ENCODE measurements at regions not wholly inside any gene's neighbourhood (a gene's known extent, or its start where the extent isn't known, plus 50 kb on each side); places are given as distances from the start of the nearest gene placed in this dataset.

DNA sequence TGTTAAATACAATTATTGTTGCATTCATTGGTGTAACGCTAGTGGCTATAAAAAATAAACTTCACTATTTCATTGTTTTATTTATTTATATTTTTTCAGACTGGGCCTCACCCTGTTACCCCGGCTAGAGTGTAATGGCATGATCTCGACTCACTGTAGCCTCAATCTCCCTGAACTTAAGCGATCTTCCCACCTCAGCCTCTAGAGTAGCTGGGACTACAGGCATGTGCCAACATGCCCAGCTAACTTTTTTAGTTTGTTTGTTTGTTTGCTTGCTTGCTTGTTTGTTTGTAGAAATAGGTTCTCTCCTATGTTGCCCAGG is 387.4 kb upstream of the PTBP2 start:
- no peak for DNase-seq

DNA sequence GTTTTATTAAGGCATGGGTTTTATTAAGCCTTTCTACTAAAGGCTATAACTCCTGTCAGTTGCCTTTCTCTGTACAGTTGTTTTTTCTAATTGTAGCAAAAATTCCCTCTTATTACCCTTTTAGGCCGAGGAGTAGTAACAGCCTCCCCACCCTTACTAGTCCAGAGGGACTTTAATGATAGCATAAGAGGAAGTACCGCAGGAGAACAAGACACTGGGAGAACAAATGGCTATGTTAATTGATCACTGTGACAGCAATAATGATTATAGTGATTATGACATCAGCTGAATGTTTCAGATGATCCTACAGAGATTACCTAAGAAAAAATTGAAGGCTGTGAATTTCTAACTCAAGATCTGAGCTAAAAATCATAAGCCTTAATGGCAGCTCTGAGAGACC is 383.0 kb upstream of the PTBP2 start:
- DNase-seq = no peak

DNA sequence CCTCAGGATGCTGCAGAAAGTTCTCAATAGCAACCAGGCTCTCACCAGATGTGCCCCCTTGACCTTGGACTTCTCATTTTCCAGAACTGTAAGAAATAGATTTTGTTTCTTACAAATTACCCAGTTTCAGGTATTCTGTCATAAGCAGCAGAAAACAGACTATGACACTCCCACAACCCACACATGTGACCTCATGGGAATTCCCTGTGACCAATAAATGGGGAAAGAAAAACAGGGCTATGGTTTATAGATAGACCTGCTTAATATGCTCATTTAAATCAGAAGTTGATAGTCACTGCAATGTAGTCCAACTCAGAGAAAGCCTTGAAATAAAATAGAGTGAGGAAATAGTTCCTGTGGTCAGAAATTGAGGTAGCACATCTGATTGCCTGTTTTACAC is 380.9 kb upstream of the PTBP2 start:
- no peak for DNase-seq

DNA sequence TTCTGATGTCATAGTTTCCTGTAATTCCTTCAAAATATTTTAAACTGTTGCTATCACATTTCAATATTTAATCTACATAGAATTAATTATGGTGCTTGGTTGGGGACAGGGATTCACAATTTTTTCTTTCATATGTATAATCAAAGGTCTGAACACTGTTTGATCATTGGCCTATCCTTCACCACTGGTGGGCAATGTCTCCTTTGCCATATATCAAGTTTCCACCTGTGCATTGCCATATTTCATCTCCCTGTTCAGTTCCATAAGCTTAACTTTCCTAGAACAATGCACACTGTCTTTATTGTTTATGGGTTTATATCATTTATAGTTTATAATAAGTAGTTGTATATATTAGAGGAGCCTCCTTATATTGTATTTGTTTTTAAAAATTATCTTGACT is 374.9 kb upstream of the PTBP2 start:
- DNase-seq = no peak

DNA sequence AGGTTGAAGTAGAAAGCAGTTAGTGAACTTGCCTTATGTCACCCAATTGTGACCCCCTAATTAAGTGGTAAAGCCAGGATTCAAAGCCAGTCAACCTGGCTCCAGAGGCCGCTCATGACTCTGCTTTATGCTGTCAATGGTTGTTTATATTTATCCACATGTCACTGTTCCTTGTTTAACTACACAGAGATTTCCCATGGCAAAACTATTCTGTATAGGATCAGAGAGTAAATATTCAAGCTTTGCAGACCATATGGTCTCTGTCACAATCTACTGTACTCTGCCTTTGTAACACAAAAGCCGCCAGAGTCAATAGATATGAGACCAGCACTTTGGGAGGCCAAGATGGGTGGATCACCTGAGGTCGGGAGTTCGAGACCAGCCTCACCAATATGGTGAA is 371.7 kb upstream of the PTBP2 start:
- no peak for DNase-seq

DNA sequence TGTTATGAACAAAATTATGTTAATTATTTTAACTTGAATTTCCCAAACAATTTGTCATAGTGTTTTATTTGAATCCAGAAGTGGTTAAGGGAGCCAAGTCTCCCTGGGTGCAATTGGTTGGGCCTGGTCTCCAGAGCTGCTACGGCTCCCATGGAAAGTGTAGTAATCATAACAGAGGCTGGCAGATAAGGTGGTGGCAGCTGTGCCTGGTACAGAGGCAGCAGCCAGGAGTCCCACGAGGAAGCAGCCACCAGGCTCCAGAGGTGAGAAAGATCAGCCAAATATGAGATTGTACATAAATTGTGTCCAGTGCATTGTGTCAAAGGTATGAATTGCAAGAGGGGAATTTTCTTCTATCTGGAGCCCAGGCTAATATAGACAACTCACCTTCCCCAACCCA is 368.9 kb upstream of the PTBP2 start:
- no peak for DNase-seq

DNA sequence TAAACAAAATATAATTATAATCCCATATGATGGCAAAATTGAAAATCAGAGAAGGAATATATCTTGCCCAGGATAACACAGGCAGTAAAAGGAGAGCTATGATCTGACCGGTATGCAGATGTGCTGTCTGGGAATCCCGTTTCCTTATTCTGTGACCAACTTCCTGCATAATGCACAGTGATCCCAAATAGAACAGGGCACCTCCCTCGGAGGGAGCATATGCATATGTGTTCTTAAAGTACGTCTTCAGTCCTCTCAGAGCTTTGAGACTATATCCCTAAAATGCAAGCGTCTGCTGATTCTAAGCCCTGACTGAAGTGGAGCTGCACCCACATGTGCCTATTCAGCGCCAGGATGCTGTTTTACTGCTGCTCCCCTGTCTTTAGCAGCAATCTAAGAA is 366.1 kb upstream of the PTBP2 start:
- no peak for DNase-seq

DNA sequence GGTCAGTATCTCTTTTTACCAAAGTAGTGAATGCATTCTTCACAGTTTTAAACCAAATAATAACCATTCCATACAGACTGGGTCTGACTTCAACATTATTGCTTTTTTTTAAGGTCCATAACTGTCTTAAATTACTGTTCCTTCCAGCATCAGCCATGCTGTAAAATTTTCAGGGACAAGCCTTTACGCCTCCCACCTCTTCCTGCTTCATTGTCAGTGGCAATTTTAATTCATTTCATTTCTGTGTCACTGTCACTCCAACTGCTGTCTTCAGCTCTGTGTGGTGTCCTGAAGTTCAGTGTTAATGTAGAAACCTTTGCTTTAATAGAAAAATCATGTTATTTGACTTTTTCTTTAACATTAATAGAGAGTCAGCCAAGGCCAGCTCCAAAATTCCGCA is 365.6 kb upstream of the PTBP2 start:
- no peak for DNase-seq

DNA sequence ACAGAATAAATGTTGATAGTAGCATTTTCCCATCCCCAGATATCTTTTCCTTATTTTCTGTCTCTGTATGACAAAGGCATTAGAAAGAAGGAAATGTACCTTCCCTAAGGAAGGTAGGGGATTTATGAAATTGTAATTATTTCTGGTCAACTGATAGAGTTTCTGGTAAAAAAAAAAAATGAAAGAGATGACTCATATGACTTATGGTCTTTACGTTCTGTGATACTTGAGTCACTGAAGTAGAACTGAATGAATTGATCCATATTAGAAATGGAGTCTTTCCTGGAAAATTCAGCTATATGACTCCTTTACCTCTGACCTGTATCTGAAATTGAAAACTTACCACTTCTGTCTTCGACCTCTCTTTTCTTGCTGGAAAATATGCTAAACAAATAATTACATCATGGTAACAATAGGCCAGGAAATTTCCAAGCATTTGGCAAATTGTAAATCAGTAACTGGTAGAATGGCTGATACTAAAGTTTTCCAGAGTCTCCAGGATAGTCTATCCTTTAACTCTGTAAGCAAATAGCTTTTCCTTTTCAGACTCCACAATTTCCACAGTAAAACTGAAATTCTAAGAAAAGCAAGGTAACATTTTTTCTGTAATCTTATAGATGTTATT is 364.3 kb upstream of the PTBP2 start:
- DNase-seq = no peak

DNA sequence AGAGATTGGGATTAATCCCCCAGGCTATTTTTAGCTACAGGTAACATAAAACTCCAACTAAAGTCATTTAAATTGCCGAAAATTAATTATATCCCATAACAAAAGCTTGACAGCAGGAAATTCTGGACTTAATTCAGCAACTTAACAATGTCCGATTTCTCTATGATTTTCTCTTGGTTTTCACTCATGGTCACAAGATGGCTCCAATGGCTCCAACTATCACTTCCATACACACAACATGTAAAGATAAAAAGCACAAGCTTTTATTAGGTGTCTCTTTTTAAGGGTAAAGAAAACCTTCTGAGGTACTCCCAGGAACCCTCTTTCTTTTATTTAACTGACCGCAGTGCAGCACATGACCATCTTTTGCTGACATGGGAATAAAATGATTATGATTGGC is 363.5 kb upstream of the PTBP2 start:
- DNase-seq = peak; percentile 12

DNA sequence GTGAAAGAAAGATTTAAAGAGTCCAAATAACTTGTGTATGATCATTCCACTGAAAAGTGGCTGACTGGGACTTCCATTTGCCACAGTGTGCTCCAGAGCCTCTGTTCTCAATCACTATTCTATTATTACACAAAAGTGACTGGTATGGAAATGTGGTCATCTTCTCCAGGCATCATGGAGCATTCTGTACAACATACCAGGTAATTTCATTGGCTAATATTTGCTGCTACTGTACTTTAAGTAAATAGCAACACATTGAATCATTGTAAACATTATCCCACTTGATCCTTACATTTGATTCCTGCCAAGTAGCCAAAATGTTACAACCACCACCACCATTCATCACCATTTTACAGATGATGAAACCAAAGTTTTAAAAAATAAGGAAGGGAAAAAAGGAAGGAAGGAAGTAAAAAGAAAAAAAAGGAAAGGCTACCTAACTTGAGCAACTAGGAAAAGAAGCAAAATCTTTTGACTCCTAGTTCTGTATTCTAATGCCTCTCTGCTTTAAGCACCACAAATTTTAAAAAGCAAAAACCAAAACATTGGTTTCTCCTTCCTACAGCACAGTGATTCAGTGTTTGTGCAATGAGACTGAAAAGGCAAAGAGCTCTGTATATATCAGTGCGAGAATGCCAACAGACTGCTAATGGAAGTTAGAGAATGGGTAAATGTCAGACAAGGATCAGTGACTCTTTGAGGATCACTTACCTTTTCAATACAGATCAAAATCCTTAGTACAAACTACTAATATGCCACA is 361.4 kb upstream of the PTBP2 start:
- no peak for DNase-seq

DNA sequence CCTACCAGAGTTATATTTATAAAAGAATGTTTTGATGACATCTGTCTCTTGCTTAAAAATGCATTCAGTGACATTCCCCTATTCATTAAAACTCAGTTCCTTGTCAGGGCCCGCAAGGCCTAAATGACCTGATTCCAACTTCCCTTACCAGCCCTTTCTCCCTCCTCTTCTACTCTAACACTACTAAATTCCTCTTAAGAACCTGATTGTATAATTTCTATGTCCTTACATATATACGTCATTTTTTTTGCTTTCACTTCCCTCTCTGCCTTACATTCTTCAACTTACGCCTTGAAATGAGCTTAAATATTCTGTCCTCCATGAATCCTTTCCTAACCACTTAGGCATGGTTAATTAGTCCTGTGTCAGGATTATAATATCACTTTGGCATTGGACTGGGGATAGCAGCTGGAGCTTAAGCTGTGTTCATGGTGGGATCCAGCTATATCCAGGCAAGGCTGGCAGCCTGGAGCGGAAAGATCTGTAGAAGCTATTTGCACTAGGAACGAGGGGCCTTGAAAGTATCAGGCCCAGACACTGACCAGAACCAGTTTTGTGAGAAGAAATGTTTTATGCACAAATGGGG is 360.2 kb upstream of the PTBP2 start:
- DNase-seq = no peak

DNA sequence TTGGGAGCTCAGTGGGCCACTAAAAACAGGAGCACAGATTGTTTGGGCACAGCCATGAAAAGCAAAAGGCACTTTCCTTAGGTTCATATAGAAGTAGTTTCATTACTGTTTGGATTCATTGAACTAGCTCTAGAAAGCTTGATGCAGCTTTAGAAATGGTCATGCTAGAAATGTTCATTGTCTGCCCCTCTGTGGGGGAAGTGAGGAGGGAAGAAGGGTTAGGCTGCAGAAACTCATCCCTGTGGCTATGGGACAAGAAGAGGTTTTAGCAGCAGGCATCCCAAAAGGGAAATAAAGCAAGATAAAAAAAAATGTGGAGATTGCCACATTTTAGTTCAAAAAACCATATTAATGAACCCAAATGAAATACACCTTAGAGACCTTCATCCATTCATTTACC is 359.6 kb upstream of the PTBP2 start:
- no peak for DNase-seq

DNA sequence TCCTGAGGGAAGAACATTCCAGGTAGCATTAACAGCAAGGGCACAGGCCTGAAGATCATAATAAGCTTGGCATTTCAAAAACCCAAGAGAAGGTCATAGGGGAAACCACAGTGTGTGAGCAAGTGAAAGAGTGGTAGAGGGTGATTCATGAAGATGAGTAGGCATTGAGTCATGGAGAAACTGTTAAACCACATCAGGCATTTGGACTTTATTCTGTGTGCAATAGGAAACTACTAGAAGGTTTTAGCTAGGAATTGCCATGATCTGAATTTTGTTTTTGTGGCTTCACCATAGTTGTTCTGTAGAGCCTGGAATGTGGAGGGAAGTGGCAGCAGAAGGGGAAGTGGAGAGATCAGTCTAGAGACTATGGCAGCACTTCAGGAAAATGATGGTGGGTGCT is 359.0 kb upstream of the PTBP2 start:
- DNase-seq = peak; percentile 11

DNA sequence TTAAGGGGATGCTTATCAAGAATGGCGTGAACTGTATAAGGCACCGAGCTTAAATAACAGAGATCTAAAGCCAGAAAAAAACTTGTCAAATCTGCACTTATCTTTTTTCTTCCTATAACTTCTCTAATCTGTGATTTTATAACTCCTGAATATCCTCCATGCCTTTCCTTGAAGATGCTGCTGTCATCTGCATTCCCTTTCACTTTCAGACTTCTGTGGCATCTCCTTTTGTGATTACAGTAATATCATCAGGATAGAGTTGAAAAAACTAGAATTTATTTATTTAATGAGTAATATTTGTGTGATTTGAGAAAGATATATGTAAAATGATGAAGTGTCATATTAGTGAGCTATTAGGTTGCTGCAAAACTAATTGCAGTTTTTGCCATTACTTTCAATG is 357.8 kb upstream of the PTBP2 start:
- no peak for DNase-seq

DNA sequence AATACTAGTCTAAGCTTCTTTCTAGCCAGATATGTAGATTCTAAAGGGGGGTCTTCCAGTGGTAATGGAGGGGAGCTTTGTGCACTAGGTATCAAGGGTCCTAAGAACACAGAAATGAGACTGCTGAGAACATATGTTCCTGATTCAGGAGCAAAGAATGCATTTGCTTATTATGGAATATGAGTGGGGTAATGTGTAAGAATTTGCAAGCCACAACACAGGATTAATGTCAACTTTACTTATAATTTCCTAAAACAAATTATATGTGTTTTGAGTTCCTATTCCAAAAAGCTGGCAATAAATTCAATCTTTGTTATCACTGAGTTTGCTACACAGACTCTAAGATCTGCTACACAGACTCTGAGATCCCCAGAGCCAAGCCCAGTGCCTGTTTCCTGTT is 357.0 kb upstream of the PTBP2 start:
- DNase-seq = no peak

DNA sequence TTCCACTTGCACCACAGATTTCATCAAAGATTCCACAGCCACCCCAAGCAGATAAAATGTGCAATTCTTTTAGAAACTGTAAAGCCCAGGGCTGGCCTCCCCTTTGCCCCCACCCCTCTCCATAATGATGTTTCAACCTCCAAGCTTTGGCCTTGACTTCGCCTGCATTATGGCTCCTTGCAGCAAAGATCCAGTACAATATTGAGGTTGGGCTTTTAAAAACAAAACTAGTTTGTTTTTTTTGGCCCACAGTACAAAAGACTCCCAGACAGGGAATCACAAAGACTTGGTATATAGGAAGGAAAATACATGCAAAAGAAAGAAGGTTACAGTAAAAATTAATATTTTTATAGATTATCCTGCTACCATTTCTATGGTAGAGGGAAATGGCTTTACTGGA is 356.5 kb upstream of the PTBP2 start:
- DNase-seq = no peak

DNA sequence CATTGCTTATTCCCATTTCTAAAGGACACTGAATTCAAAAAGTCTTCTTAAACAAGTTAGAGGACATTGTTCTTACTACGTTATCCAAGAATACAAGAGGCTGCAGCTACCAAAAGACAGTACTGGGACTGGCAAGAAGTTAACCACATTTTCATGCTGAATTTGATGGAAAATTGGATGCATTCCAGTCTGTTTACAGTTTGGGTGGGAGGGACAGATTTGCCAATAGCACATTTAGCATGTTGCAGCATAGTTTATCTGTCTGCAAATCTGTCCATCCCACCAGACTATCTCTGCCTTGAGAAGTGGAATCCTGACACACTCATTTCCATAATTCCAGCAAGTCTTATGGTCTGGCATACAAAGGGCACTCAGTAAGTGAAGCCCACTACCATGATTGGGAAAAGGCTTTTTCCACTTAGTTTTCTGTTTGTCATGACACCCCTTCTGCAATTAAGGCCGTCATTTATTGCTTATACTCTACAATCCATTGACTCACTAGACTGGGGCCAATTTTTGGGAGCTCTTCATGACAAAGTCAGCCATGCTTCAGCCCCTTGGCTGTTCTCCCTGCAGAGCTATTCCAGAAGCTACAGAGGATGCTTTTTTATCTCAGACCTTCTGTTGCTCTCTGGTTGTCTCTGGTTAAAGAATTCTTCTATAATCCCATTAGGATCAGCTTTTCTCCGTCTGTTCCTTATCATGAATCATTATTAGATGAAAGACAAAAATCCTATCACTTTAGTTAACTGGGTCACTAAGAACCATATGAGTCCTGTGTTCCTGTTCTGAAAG is 355.8 kb upstream of the PTBP2 start:
- no peak for DNase-seq

DNA sequence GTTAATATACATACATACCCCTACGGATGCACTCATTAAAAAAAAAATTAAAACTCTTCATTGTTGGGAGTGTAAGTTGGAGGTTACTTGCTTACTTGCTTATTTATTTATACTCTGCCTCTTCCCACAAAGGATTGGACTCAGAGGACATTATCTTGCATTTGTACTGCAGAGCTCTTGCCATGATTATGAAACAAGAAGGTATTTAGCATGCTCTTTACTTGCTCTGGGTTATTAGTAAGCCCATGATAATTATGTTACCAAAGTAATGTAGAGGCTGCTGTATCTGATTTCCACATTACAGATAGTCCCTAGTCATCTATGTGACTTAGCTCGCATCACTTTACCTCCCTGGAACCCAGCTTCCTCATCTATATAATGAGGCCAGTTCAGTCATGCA is 355.1 kb upstream of the PTBP2 start:
- no peak for DNase-seq

DNA sequence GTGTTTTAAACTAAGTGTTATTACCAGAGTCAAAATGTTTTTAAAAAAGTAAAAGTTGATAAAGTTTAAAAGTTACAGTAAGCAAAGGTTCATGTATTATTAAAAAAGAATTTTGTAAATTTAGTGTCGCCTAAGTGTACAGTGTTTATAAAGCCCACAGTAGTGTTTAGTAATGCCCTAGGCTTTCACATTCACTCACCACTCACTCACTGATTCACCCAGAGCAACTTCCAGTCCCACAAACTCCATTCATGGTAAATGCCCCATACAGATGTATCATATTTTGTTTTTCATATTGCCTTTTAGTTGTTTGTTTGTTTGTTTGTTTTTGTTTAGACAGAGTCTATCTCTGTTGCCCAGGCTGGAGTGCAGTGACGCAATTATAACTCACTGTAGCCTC is 353.8 kb upstream of the PTBP2 start:
- DNase-seq = no peak

DNA sequence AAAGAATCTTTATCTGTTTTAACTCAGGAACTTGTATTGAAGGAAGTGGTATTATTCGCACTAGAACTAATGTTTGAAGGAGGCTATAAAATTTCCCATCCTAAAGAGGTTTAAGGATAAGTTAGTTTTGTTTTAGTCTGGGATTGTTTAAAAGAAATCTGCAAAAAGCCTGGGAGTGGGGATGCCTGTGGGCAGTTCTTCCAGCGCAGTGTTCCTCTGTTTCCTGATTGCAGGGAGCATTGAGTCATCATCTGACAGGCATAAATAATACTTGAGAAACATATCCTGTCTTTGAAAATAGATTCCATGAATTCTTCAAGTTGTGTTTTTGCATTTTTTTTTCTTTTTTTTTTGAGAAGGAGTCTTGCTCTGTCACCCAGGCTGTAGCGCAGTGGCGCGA is 350.8 kb upstream of the PTBP2 start:
- DNase-seq = no peak

DNA sequence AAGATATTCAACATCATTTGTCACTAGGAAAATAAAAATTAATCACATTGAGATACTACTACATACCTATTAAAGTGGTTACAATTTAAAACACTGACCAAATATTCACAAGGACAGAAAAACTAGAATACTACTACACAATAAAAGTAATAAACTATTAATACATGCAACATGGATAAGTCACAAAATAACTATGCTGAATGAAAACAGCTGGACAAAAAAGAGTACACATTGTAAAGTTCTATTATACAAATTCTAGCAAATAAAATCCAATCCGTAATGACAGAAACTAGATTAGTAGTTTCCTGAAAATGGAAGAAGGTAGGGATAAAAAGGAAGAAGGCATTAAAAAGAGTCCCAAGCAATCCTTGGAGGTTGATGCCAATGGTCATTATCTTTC is 348.7 kb upstream of the PTBP2 start:
- no peak for DNase-seq

DNA sequence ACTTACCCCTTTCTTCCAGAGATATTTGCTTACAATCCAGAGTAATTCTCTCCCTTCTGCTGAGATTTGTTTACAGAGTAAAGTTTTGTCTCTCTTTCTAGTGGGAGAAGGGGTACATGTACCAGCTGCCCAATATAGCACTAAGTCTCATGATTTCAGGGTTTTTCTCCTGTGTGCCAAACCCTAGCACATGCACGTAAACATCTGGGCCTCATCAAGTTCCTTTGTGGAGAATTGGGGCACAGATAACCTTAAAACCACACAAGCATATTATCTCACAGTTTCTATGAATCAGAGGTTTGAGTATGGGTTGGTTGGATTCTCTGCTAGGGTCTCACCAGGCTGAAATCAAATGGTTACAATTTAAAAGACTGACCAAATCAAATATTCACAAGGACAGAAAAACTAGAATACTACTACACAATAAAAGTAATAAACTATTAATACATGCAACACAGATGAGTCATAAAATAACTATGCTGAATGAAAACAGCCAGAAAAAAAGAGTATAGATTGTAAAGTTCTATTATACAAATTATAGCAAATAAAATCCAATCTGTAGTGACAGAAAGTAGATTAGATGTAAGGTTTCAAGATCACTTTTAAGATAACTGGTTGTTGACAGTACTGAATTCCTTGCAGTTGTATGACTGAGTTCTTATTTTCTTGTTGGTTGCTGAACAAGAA is 347.4 kb upstream of the PTBP2 start:
- no peak for DNase-seq

DNA sequence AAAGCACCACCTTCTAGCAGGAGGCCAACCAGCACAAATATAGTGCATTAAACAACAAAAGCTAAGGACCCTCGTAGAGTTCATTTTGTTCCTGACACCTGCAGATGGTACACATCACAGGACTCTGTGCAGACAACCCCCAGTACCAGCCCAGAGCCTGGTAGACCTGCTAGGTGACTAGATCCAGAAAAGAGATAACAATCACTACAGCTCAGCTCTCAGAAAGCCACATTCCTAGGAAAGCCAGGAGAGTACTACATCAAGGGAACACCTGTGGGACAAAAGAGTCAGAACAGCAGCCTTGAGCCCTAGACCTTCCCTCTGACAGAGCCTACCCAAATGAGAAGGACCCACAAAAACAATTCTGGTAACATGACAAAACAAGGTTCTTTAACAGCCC is 344.7 kb upstream of the PTBP2 start:
- no peak for DNase-seq
